Neuronal stem cell (in vitro differentiated cells): ENCODE measurements at regions not wholly inside any gene's neighbourhood (a gene's known extent, or its start where the extent isn't known, plus 50 kb on each side); places are given as distances from the start of the nearest gene placed in this dataset.

Experiments
- DNase-seq: peaks from one replicate; pipeline ENCODE4 v3.0.0-alpha.2; 2013; ENCODE audit warnings: low spot score
- H2AFZ ChIP-seq: one replicate; pipeline ENCODE4 v1.6.1; 2013; ENCODE audit warnings: mild to moderate bottlenecking, low read length, inconsistent platforms
- H2AK5ac ChIP-seq: 2 replicates; pipeline ENCODE4 v1.6.1; 2013; ENCODE audit warnings: low read depth, mild to moderate bottlenecking, inconsistent platforms, low read length, moderate library complexity, mixed read lengths
- H2BK120ac ChIP-seq: 2 replicates; pipeline ENCODE4 v1.6.1; 2013; ENCODE audit warnings: low read depth, mild to moderate bottlenecking, inconsistent platforms, low read length, moderate library complexity, mixed read lengths
- H2BK12ac ChIP-seq: one replicate; pipeline ENCODE4 v1.6.1; 2013; ENCODE audit warnings: low read length, inconsistent platforms
- H2BK15ac ChIP-seq: 2 replicates; pipeline ENCODE4 v1.6.1; 2013; ENCODE audit warnings: mild to moderate bottlenecking, low read length, inconsistent platforms, mixed read lengths
- H2BK5ac ChIP-seq: one replicate; pipeline ENCODE4 v1.6.1; 2013; ENCODE audit warnings: inconsistent platforms, mild to moderate bottlenecking, low read length, moderate library complexity
- H3K14ac ChIP-seq: one replicate; pipeline ENCODE4 v1.6.1; 2013; ENCODE audit warnings: low read length, inconsistent platforms
- H3K18ac ChIP-seq: 2 replicates; pipeline ENCODE4 v1.6.1; 2013; ENCODE audit warnings: low read length, inconsistent platforms
- H3K23ac ChIP-seq: 2 replicates; pipeline ENCODE4 v1.6.1; 2013; ENCODE audit warnings: low read depth, mild to moderate bottlenecking, mixed read lengths, low read length, inconsistent platforms; ENCODE audit not compliant: poor library complexity
- H3K27ac ChIP-seq: replicated peaks from 3 replicates; pipeline ENCODE4 v1.5.1; 2013; ENCODE audit warnings: low read length, inconsistent platforms
- H3K27me3 ChIP-seq, 3 experiments: 2 replicates each; pipeline ENCODE4 v1.6.1; 2013; ENCODE audit warnings: low read length in 3 of 3, mild to moderate bottlenecking in 2 of 3, inconsistent platforms in 1 of 3, low read depth in 1 of 3, mixed read lengths in 1 of 3, moderate library complexity in 1 of 3; ENCODE audit not compliant: control insufficient read depth in 3 of 3, insufficient read depth in 3 of 3
- H3K36me3 ChIP-seq, 2 donors: replicated peaks in 1 of 2; 2 replicates each; pipeline ENCODE4 v1.6.1; 2013; ENCODE audit warnings: low read length in 2 of 2; ENCODE audit not compliant: control insufficient read depth in 2 of 2, insufficient read depth in 2 of 2
- H3K4ac ChIP-seq: 2 replicates; pipeline ENCODE4 v1.6.1; 2013; ENCODE audit warnings: inconsistent platforms, mild to moderate bottlenecking, low read length, moderate library complexity
- H3K4me1 ChIP-seq, 2 donors: 1 replicate in 1 of 2; 2 replicates in 1 of 2; pipeline ENCODE4 v1.6.1; 2013; ENCODE audit warnings: low read length in 2 of 2, low read depth in 1 of 2; ENCODE audit not compliant: control insufficient read depth in 2 of 2, insufficient read depth in 1 of 2
- H3K4me2 ChIP-seq: one replicate; pipeline ENCODE4 v1.6.1; 2013; ENCODE audit warnings: mild to moderate bottlenecking, low read length, inconsistent platforms; ENCODE audit not compliant: insufficient read depth, poor library complexity, severe bottlenecking
- H3K4me3 ChIP-seq, 2 donors: 2 replicates each; pipeline ENCODE4 v1.5.1; 2013; ENCODE audit warnings: low read length in 2 of 2, mild to moderate bottlenecking in 2 of 2, inconsistent platforms in 1 of 2, moderate library complexity in 1 of 2
- H3K79me1 ChIP-seq: one replicate; pipeline ENCODE4 v1.6.1; 2013; ENCODE audit warnings: low read depth, mild to moderate bottlenecking, inconsistent platforms, low read length, moderate library complexity
- H3K9ac ChIP-seq: one replicate; pipeline ENCODE4 v1.6.1; 2013; ENCODE audit warnings: mild to moderate bottlenecking, low read depth, low read length, inconsistent platforms; ENCODE audit not compliant: poor library complexity
- H3K9me3 ChIP-seq, 2 donors: replicated peaks in 1 of 2; 2 replicates each; pipeline versions ENCODE3 to v1.6.1; 2013; ENCODE audit warnings: low read length in 2 of 2, mild to moderate bottlenecking in 2 of 2, inconsistent platforms in 1 of 2, low read depth in 1 of 2, mixed read lengths in 1 of 2, moderate library complexity in 1 of 2; ENCODE audit not compliant: control insufficient read depth in 2 of 2, insufficient read depth in 1 of 2
- H4K8ac ChIP-seq: one replicate; pipeline ENCODE4 v1.6.1; 2013; ENCODE audit warnings: low read depth, mild to moderate bottlenecking, inconsistent platforms, low read length, moderate library complexity
- H4K91ac ChIP-seq: one replicate; pipeline ENCODE4 v1.6.1; 2013; ENCODE audit warnings: low read length, low read depth, mild to moderate bottlenecking, inconsistent platforms; ENCODE audit not compliant: poor library complexity
- WGBS, 2 donors: extraction: QIAGEN DNeasy Blood & Tissue Kit; methylation state at CpG; one replicate each; pipeline ENCODE4 v1.1.7; 2013; ENCODE audit warnings: missing lambda C conversion rate in 2 of 2, mixed read lengths in 1 of 2; ENCODE audit not compliant: insufficient read length in 2 of 2, insufficient replicate concordance in 1 of 2; ENCODE audit errors: extremely low coverage in 2 of 2; 5-methylcytosine and 5-hydroxymethylcytosine counted together

GRCh38 chr2:15738225-15738546 is 146.5 kb downstream of the DDX1 start:
- H3K18ac ChIP-seq = peak overlapping the region; percentile 70
- H3K14ac ChIP-seq = no peak overlapping the region
- H4K8ac ChIP-seq = no peak overlapping the region
- no peak overlapping the region for H3K23ac ChIP-seq
- WGBS, 2 donors = no CpG with 5 or more reads among the region's 7 CpGs
- no peak overlapping the region for H3K4me3 ChIP-seq
- no peak overlapping the region for H2BK12ac ChIP-seq
- H3K4me1 ChIP-seq = peaks cover 6 to 8% of the 10 kb centered on the region in 2 donors
- no peak overlapping the region for H2AFZ ChIP-seq
- H3K4ac ChIP-seq = no peak overlapping the region
- no peak overlapping the region for H2BK5ac ChIP-seq
- no peak overlapping the region for H3K9ac ChIP-seq
- no peaks in the 10 kb centered on the region for H3K79me1 ChIP-seq
- H3K9me3 ChIP-seq = peaks cover 0 to 6% of the 10 kb centered on the region in 2 donors
- no peak for DNase-seq
- no peak overlapping the region for H2BK15ac ChIP-seq
- no peak overlapping the region for H2BK120ac ChIP-seq
- H3K27me3 ChIP-seq = no peaks in the 10 kb centered on the region
- H4K91ac ChIP-seq = no peak overlapping the region
- no peak overlapping the region for H2AK5ac ChIP-seq
- H3K27ac ChIP-seq = no peak overlapping the region
- no peak overlapping the region for H3K4me2 ChIP-seq
- H3K36me3 ChIP-seq = no peaks in the 10 kb centered on the region

GRCh38 chr2:15738943-15739342 is 147.3 kb downstream of the DDX1 start:
- Histone ChIP-seq H3K9me3 (peaks cover 0 to 6% of the 10 kb centered on the region in 2 donors), H2BK15ac (no peak overlapping the region), H3K23ac (no peak overlapping the region), H2BK120ac (no peak overlapping the region), H3K4me2 (no peak overlapping the region), H3K9ac (no peak overlapping the region), H2AK5ac (no peak overlapping the region), H3K27ac (no peak overlapping the region), H3K14ac (no peak overlapping the region), H2BK5ac (no peak overlapping the region), H3K4me1 (peaks cover 4 to 8% of the 10 kb centered on the region in 2 donors), H3K27me3 (no peaks in the 10 kb centered on the region), H3K18ac (no peak overlapping the region), H3K79me1 (no peaks in the 10 kb centered on the region), H2AFZ (no peak overlapping the region), H3K4me3 (no peak overlapping the region), H3K36me3 (no peaks in the 10 kb centered on the region), H4K8ac (no peak overlapping the region), H3K4ac (no peak overlapping the region), H4K91ac (no peak overlapping the region), H2BK12ac (no peak overlapping the region)
- DNase-seq = no peak
- no CpG with 5 or more reads among the region's 5 CpGs for WGBS, 2 donors

DNA sequence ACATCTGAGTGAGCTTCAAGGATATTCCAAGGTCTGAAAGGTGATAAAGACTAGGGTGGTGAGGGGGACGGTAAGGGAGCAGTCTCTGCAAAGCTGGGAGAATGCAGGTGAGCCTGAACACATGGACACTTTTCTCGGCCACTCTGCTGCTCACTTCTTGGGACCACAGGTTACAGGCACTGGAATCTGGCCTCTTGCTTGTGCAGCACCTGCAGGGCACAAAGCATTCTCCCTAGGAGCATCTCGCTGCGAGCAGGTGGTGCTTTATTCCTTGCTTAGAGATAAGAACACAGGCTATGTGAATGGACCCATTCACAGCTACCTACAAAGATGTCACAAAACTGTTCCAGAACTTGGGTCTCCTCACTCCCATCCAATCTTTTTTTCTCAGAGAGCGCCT is 153.2 kb downstream of the DDX1 start:
- Histone ChIP-seq H3K9ac (no peak overlapping the region), H4K8ac (no peak overlapping the region), H3K9me3 (peaks cover 0 to 6% of the 10 kb centered on the region in 2 donors), H3K4me1 (peaks cover 3 to 16% of the 10 kb centered on the region in 2 donors), H3K36me3 (no peaks in the 10 kb centered on the region), H2AK5ac (no peak overlapping the region), H3K23ac (no peak overlapping the region), H3K27me3 (peaks cover 0 to 4% (median 0%) of the 10 kb centered on the region in 3 experiments), H2BK15ac (no peak overlapping the region), H2BK12ac (no peak overlapping the region), H2BK120ac (no peak overlapping the region), H3K4ac (no peak overlapping the region), H2AFZ (no peak overlapping the region), H2BK5ac (no peak overlapping the region), H3K4me2 (no peak overlapping the region), H3K27ac (no peak overlapping the region), H4K91ac (no peak overlapping the region), H3K79me1 (no peaks in the 10 kb centered on the region), H3K14ac (no peak overlapping the region), H3K18ac (no peak overlapping the region), H3K4me3 (no peak overlapping the region)
- no CpG with 5 or more reads among the region's 5 CpGs for WGBS, 2 donors
- DNase-seq = no peak

GRCh38 chr2:15745350-15745749 is 153.7 kb downstream of the DDX1 start:
- Histone ChIP-seq H3K79me1 (no peaks in the 10 kb centered on the region), H3K9ac (no peak overlapping the region), H2AK5ac (no peak overlapping the region), H3K14ac (no peak overlapping the region), H3K4me1 (peaks cover 3 to 16% of the 10 kb centered on the region in 2 donors), H3K4ac (no peak overlapping the region), H3K4me2 (no peak overlapping the region), H3K36me3 (no peaks in the 10 kb centered on the region), H3K23ac (no peak overlapping the region), H3K27me3 (peaks cover 0 to 4% (median 0%) of the 10 kb centered on the region in 3 experiments), H2BK120ac (no peak overlapping the region), H2BK12ac (no peak overlapping the region), H4K91ac (no peak overlapping the region), H3K4me3 (no peak overlapping the region), H2BK15ac (no peak overlapping the region), H3K27ac (no peak overlapping the region), H4K8ac (no peak overlapping the region), H2BK5ac (no peak overlapping the region), H2AFZ (no peak overlapping the region), H3K18ac (no peak overlapping the region), H3K9me3 (peaks cover 0 to 6% of the 10 kb centered on the region in 2 donors)
- WGBS, 2 donors = no CpG with 5 or more reads among the region's 3 CpGs
- DNase-seq = no peak
